ENCODE measurements at regions not wholly inside any gene's neighbourhood (a gene's known extent, or its start where the extent isn't known, plus 50 kb on each side); places are given as distances from the start of the nearest gene placed in this dataset.
A peak's percentile ranks its signal among the peaks of the same experiment; 100 is the strongest.

DNA sequence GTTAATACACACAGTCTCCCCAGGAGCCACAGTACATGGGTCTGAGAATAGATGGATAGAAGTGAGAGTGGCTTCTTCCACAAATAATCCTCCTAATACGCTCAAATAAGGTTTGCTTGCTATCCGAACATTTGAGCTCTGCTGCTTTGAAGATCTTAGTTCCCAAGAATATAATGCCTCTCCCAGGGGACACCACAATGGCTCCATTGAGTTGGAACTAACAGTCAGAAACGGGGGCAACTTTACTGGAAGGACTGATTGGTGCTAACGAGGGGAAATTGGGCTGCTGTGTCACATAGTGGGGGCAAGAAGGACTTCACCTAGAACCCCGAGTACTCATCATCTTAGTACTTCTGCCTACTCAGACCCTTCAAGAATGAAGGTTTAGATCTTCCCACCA, 66.2 kb downstream of the IGLL5 start:
- DNase-seq, result no peak
- TF ChIP-seq, protein P1, sequence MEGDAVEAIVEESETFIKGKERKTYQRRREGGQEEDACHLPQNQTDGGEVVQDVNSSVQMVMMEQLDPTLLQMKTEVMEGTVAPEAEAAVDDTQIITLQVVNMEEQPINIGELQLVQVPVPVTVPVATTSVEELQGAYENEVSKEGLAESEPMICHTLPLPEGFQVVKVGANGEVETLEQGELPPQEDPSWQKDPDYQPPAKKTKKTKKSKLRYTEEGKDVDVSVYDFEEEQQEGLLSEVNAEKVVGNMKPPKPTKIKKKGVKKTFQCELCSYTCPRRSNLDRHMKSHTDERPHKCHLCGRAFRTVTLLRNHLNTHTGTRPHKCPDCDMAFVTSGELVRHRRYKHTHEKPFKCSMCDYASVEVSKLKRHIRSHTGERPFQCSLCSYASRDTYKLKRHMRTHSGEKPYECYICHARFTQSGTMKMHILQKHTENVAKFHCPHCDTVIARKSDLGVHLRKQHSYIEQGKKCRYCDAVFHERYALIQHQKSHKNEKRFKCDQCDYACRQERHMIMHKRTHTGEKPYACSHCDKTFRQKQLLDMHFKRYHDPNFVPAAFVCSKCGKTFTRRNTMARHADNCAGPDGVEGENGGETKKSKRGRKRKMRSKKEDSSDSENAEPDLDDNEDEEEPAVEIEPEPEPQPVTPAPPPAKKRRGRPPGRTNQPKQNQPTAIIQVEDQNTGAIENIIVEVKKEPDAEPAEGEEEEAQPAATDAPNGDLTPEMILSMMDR (IDR thresholded peaks at IDR 0.05; ENCODE audit: low read depth, low read length, missing control alignments), result no peak
- Histone ChIP-seq H3K27ac (no peak overlapping the region), H3K4me3 (ENCODE audit: low read depth, low read length) (no peak overlapping the region), H3K36me3 (replicated peaks) (no peaks in the 10 kb centered on the region), H3K27me3 (replicated peaks) (peaks cover 59% of the 10 kb centered on the region)
- in situ Hi-C loops (cut with HindIII; ENCODE audit: low pct_ligation_motif_present, low sequenced_read_pairs), result no loop called here

DNA sequence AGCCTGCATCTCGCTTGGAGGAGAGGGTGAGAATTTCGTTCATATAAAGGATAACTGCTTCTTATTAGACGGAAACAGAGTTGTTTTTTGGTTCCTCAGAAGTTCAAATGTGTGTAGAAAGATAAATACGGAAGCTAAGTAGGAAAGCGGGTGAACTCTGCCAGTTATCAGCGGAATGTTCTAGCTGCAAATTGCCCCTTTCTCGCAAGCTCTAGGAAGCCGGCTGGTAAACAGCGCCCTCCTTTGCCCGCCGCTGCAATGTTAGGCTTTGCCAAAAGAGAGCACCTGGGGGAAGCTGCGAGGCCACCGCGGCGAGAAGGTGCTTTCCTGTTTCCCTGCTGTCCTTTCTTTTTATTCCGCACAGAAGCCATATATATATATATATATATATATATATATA, 67.0 kb downstream of the IGLL5 start:
- H3K27ac ChIP-seq, result no peak overlapping the region
- peaks cover 62% of the 10 kb centered on the region for H3K27me3 ChIP-seq (replicated peaks)
- TF ChIP-seq, protein P1 (IDR thresholded peaks at IDR 0.05; ENCODE audit: low read depth, low read length, missing control alignments), result peak; percentile 52
- in situ Hi-C loops (cut with HindIII; ENCODE audit: low pct_ligation_motif_present, low sequenced_read_pairs), result no loop called here
- H3K4me3 ChIP-seq (ENCODE audit: low read depth, low read length), result no peak overlapping the region
- DNase-seq, result no peak
- H3K36me3 ChIP-seq (replicated peaks), result no peaks in the 10 kb centered on the region

DNA sequence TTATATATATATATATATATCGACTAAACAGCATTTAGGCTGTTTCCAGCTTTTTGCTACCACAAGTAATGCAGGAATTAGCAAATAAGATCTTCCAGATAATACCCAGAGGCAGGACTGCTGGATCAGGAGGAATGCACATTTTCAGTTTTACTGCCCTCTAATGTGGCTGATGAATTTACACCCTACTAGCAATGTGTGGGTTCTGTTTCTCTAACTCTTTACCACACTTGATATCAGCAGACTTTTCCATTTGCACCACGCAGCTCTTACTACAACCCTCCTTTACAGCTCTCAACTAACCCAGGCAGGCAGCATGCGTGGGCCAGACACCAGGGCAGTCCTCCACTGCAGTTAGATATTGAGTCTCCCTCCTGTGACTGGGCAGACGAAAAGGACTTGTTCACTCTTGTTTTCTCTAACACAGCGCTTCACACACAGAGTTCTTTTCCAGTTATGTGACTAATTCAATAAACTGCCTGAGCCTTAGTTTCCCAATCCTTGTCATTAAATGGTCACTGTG, 67.7 kb downstream of the IGLL5 start:
- Histone ChIP-seq H3K4me3 (ENCODE audit: low read depth, low read length) (no peak overlapping the region), H3K27me3 (replicated peaks) (peaks cover 68% of the 10 kb centered on the region), H3K27ac (peak overlapping the region; percentile 28), H3K36me3 (replicated peaks) (no peaks in the 10 kb centered on the region)
- DNase-seq, result no peak
- in situ Hi-C loops (cut with HindIII; ENCODE audit: low pct_ligation_motif_present, low sequenced_read_pairs), result no loop called here
- TF ChIP-seq, protein P1 (IDR thresholded peaks at IDR 0.05; ENCODE audit: low read depth, low read length, missing control alignments), result no peak

GRCh38 chr22:22955866-22956535, 68.4 kb downstream of the IGLL5 start:
- in situ Hi-C loops (cut with HindIII; ENCODE audit: low pct_ligation_motif_present, low sequenced_read_pairs), result no loop called here
- no peaks in the 10 kb centered on the region for H3K36me3 ChIP-seq (replicated peaks)
- no peak overlapping the region for H3K4me3 ChIP-seq (ENCODE audit: low read depth, low read length)
- TF ChIP-seq, protein P1 (IDR thresholded peaks at IDR 0.05; ENCODE audit: low read depth, low read length, missing control alignments), result peak; percentile 86
- no peak overlapping the region for H3K27ac ChIP-seq
- H3K27me3 ChIP-seq (replicated peaks), result peaks cover 66% of the 10 kb centered on the region
- peak; percentile 48 for DNase-seq

GRCh38 chr22:22957090-22957489, 69.5 kb downstream of the IGLL5 start:
- no peak overlapping the region for H3K4me3 ChIP-seq (ENCODE audit: low read depth, low read length)
- H3K27ac ChIP-seq, result no peak overlapping the region
- no peak for DNase-seq
- in situ Hi-C loops (cut with HindIII; ENCODE audit: low pct_ligation_motif_present, low sequenced_read_pairs), result no loop called here
- H3K27me3 ChIP-seq (replicated peaks), result peaks cover 59% of the 10 kb centered on the region
- TF ChIP-seq, protein P1 (IDR thresholded peaks at IDR 0.05; ENCODE audit: low read depth, low read length, missing control alignments), result no peak
- no peaks in the 10 kb centered on the region for H3K36me3 ChIP-seq (replicated peaks)

DNA sequence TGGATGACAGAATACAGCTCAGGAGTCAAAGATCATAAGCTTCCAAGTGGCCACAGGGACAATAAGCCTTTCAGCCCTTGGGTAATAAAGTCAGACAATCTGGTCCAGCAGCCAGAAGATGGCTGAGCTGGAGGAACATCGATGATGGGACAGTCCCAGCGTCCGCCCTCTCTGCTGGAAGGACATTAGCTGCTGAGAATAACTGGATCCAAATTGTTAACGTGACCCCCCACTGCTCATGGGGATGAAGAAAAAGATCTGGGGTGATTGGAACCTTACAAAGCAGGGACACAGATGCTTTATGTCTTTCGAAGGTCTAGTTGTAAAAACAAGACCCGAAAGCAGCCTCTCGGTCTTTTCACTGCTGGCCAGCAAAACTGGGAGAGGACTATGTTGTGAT, 71.0 kb downstream of the IGLL5 start:
- H3K27me3 ChIP-seq (replicated peaks), result peaks cover 50% of the 10 kb centered on the region
- in situ Hi-C loops (cut with HindIII; ENCODE audit: low pct_ligation_motif_present, low sequenced_read_pairs), result no loop called here
- DNase-seq, result no peak
- no peak overlapping the region for H3K4me3 ChIP-seq (ENCODE audit: low read depth, low read length)
- H3K36me3 ChIP-seq (replicated peaks), result no peaks in the 10 kb centered on the region
- TF ChIP-seq, protein P1 (IDR thresholded peaks at IDR 0.05; ENCODE audit: low read depth, low read length, missing control alignments), result no peak
- H3K27ac ChIP-seq, result no peak overlapping the region
